Neural crest cell (in vitro differentiated cells): ENCODE measurements at regions not wholly inside any gene's neighbourhood (a gene's known extent, or its start where the extent isn't known, plus 50 kb on each side); places are given as distances from the start of the nearest gene placed in this dataset.

ENCODE experiments used
- DNase-seq: peaks from one replicate; pipeline ENCODE4 v3.0.0; 2021; ENCODE audit warnings: low read depth, mixed read lengths, low spot score
- H3K27ac Mint-ChIP-seq: one replicate; pipeline ENCODE4 v1.8.0; 2021; ENCODE audit warnings: mild to moderate bottlenecking, mixed read lengths; ENCODE audit not compliant: unreplicated experiment
- H3K27me3 Mint-ChIP-seq: 2 replicates; pipeline ENCODE4 v1.8.0; 2021; ENCODE audit warnings: low read depth, mild to moderate bottlenecking, mixed read lengths
- H3K36me3 Mint-ChIP-seq: 2 replicates; pipeline ENCODE4 v1.8.0; 2021; ENCODE audit warnings: low read depth, mild to moderate bottlenecking, mixed read lengths
- H3K4me1 Mint-ChIP-seq: 2 replicates; pipeline ENCODE4 v1.8.0; 2021; ENCODE audit warnings: mixed read lengths
- H3K4me3 Mint-ChIP-seq: one replicate; pipeline ENCODE4 v1.8.0; 2021; ENCODE audit warnings: mild to moderate bottlenecking, mixed read lengths
- H3K9me3 Mint-ChIP-seq: 2 replicates; pipeline ENCODE4 v1.8.0; 2021; ENCODE audit warnings: mixed read lengths
- TF ChIP-seq, protein P1 (sequence below): fragments of 200-600 bp; sonication (generic); conservative IDR thresholded peaks from 2 replicates; pipeline ENCODE4 v1.5.0; 2021; ENCODE audit warnings: antibody characterized with exemption, mild to moderate bottlenecking

DNA sequence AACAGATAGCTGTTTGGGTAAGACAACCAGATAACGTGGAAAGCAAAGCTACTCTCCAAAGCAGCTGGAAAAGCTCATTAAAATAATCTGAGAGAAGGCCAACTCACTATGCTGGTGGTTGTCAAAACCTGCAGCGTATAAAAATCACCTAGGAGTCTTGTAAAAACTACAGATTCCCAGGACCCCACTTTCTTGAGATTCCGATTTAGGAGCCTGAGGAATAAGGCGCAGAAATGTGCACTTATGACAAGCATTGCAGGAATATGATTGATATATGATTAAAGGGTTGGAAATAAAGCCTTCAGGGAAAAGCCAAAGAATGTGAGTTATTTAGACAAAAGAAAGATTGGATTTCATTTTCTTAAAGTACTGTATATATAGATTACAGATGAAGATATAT lies 285.0 kb upstream of the PTGER4 start:
- Mint-ChIP-seq H3K4me3 (no peak overlapping the region), H3K27me3 (no peaks in the 10 kb centered on the region), H3K27ac (no peak overlapping the region), H3K4me1 (no peaks in the 10 kb centered on the region), H3K36me3 (no peaks in the 10 kb centered on the region), H3K9me3 (no peaks in the 10 kb centered on the region)
- TF ChIP-seq, protein P1, sequence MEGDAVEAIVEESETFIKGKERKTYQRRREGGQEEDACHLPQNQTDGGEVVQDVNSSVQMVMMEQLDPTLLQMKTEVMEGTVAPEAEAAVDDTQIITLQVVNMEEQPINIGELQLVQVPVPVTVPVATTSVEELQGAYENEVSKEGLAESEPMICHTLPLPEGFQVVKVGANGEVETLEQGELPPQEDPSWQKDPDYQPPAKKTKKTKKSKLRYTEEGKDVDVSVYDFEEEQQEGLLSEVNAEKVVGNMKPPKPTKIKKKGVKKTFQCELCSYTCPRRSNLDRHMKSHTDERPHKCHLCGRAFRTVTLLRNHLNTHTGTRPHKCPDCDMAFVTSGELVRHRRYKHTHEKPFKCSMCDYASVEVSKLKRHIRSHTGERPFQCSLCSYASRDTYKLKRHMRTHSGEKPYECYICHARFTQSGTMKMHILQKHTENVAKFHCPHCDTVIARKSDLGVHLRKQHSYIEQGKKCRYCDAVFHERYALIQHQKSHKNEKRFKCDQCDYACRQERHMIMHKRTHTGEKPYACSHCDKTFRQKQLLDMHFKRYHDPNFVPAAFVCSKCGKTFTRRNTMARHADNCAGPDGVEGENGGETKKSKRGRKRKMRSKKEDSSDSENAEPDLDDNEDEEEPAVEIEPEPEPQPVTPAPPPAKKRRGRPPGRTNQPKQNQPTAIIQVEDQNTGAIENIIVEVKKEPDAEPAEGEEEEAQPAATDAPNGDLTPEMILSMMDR, result no peak
- DNase-seq, result no peak

- no peaks in the 10 kb centered on the region for H3K4me1 Mint-ChIP-seq
Measured at GRCh38 chr5:40391642-40392041, 288.1 kb upstream of the PTGER4 start.

GRCh38 chr5:40390281-40391149 lies 289.2 kb upstream of the PTGER4 start:
- Mint-ChIP-seq H3K4me1 (no peaks in the 10 kb centered on the region), H3K27ac (no peak overlapping the region), H3K9me3 (no peaks in the 10 kb centered on the region), H3K4me3 (no peak overlapping the region), H3K27me3 (no peaks in the 10 kb centered on the region), H3K36me3 (no peaks in the 10 kb centered on the region)
- TF ChIP-seq, protein P1, result no peak
- DNase-seq, result no peak

More at GRCh38 chr5:40391642-40392041, 288.1 kb upstream of the PTGER4 start:
- TF ChIP-seq, protein P1, result no peak
- Mint-ChIP-seq H3K27ac (no peak overlapping the region), H3K9me3 (no peaks in the 10 kb centered on the region), H3K4me3 (no peak overlapping the region), H3K36me3 (no peaks in the 10 kb centered on the region), H3K27me3 (no peaks in the 10 kb centered on the region)
- no peak for DNase-seq

GRCh38 chr5:40389591-40389990 lies 290.1 kb upstream of the PTGER4 start:
- H3K36me3 Mint-ChIP-seq, result no peaks in the 10 kb centered on the region
- no peak overlapping the region for H3K27ac Mint-ChIP-seq

GRCh38 chr5:40386289-40386688 lies 293.4 kb upstream of the PTGER4 start:
- H3K9me3 Mint-ChIP-seq, result no peaks in the 10 kb centered on the region
- H3K27me3 Mint-ChIP-seq, result no peaks in the 10 kb centered on the region

More at GRCh38 chr5:40389591-40389990, 290.1 kb upstream of the PTGER4 start:
- TF ChIP-seq, protein P1, result no peak
- H3K4me1 Mint-ChIP-seq, result no peaks in the 10 kb centered on the region
- no peaks in the 10 kb centered on the region for H3K27me3 Mint-ChIP-seq
- H3K9me3 Mint-ChIP-seq, result no peaks in the 10 kb centered on the region
- no peak overlapping the region for H3K4me3 Mint-ChIP-seq
- no peak for DNase-seq

More at GRCh38 chr5:40386289-40386688, 293.4 kb upstream of the PTGER4 start:
- no peak overlapping the region for H3K27ac Mint-ChIP-seq
- no peaks in the 10 kb centered on the region for H3K36me3 Mint-ChIP-seq
- peaks cover 4% of the 10 kb centered on the region for H3K4me1 Mint-ChIP-seq
- H3K4me3 Mint-ChIP-seq, result no peak overlapping the region
- TF ChIP-seq, protein P1, result no peak
- DNase-seq, result no peak
